Caco-2 (cell line): ENCODE measurements at regions not wholly inside any gene's neighbourhood (a gene's known extent, or its start where the extent isn't known, plus 50 kb on each side); places are given as distances from the start of the nearest gene placed in this dataset.
"Not testable (repeated sequence)": the region's sequence is repeated elsewhere in the genome, so short reads cannot be mapped to it uniquely, and the experiment has no call there.

Source experiments
- BruUV-seq: library from RNA; stranded (reverse); fragments of 400-500 nt; replicated peaks from 2 replicates; lab custom pipeline; 2021; lab: Mats Ljungman, UMichigan
- CTCF ChIA-PET: fragments of 300-600 bp; sonication (Branson Sonifier 250); formaldehyde crosslinking; loops from one replicate; lab custom pipeline; 2022; ENCODE audit warnings: antibody characterized with exemption; lab: Charles Lee
- POLR2A ChIA-PET: fragments of 300-600 bp; sonication (Branson Sonifier 250); formaldehyde crosslinking; loops from one replicate; lab custom pipeline; 2022; ENCODE audit warnings: antibody characterized with exemption; lab: Charles Lee
- DNase-seq, 2 experiments: peaks; one replicate each; pipeline versions ENCODE4 v3.0.0 to v3.0.0-alpha.2; 2020 to 2022
- H3K27me3 ChIP-seq: replicated peaks from 2 replicates; pipeline ENCODE4 v1.6.0; 2011; ENCODE audit warnings: low read length; ENCODE audit not compliant: control insufficient read depth, insufficient read depth
- H3K36me3 ChIP-seq: 2 replicates; pipeline ENCODE4 v1.5.1; 2011; ENCODE audit warnings: low read length; ENCODE audit not compliant: control insufficient read depth, insufficient read depth
- H3K4me1 ChIP-seq: fragments of 250-450 bp; sonication (Bioruptor Pico); 2 replicates; pipeline ENCODE4 v1.5.1; 2020; ENCODE audit warnings: mild to moderate bottlenecking
- H3K4me3 ChIP-seq: 2 replicates; pipeline ENCODE4 v1.5.1; 2011; ENCODE audit warnings: low read depth, mild to moderate bottlenecking, control low read depth, low read length
- H3K9me3 ChIP-seq: fragments of 250-450 bp; sonication (Bioruptor Pico); 2 replicates; pipeline ENCODE4 v1.5.1; 2020; ENCODE audit warnings: mild to moderate bottlenecking, moderate library complexity
- H3K27ac Mint-ChIP-seq: one replicate; pipeline ENCODE4 v1.8.0; 2022; ENCODE audit warnings: mixed read lengths; ENCODE audit not compliant: unreplicated experiment
- H3K27me3 Mint-ChIP-seq: one replicate; pipeline ENCODE4 v1.8.0; 2022; ENCODE audit warnings: mixed read lengths; ENCODE audit not compliant: insufficient read depth, unreplicated experiment
- H3K36me3 Mint-ChIP-seq: one replicate; pipeline ENCODE4 v1.8.0; 2022; ENCODE audit warnings: mild to moderate bottlenecking, mixed read lengths; ENCODE audit not compliant: insufficient read depth, unreplicated experiment
- H3K4me1 Mint-ChIP-seq: one replicate; pipeline ENCODE4 v1.8.0; 2022; ENCODE audit warnings: low read depth, mixed read lengths; ENCODE audit not compliant: unreplicated experiment
- H3K4me3 Mint-ChIP-seq: one replicate; pipeline ENCODE4 v1.8.0; 2022; ENCODE audit warnings: mild to moderate bottlenecking, moderate library complexity, mixed read lengths; ENCODE audit not compliant: unreplicated experiment
- H3K9me3 Mint-ChIP-seq: one replicate; pipeline ENCODE4 v1.8.0; 2022; ENCODE audit warnings: mixed read lengths; ENCODE audit not compliant: unreplicated experiment
- intact Hi-C: fragments of 100-400 bp; cut with micrococcal nuclease; formaldehyde crosslinking; loops from one replicate; pipeline ENCODE4 v1.10.0; 2022; ENCODE audit not compliant: unreplicated experiment
- TF ChIP-seq, protein P1 (sequence below), 2 experiments: fragments of 200-600 bp in 1 of 2; IDR thresholded peaks; 1 replicate in 1 of 2; 2 replicates in 1 of 2; pipeline versions ENCODE4 v1.5.1 to v1.8.0; 2011 to 2022; ENCODE audit warnings: antibody characterized with exemption in 1 of 2, control low read depth in 1 of 2, inconsistent platforms in 1 of 2, low read depth in 1 of 2, low read length in 1 of 2, mild to moderate bottlenecking in 1 of 2, moderate library complexity in 1 of 2; ENCODE audit not compliant: insufficient read depth in 1 of 2, severe bottlenecking in 1 of 2, unreplicated experiment in 1 of 2

DNA sequence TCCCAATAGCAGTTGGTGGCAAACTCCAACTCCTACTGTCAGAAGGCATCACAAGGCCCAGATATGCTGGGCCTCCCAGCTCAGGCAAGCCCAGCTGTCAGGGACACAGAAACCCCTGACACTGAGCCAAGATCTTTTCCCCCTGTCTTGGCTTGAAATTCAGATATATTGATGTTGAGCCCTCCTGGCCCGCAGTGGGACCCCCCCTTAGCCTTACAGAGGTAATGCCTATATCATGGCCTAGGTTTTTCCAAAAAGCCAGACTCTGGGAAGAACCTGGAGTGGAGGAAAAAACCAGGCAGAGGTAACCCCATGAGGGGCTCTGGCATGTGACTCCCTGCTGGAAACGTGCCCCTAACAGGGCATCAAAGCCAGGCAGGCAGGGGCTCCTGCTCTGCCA, 129.2 kb downstream of the POTEG start:
- CTCF ChIA-PET, H3K27me3 Mint-ChIP-seq, POLR2A ChIA-PET, H3K27ac Mint-ChIP-seq, H3K4me1 ChIP-seq, H3K4me1 Mint-ChIP-seq, H3K4me3 Mint-ChIP-seq, H3K36me3 Mint-ChIP-seq, H3K9me3 ChIP-seq, DNase-seq, H3K9me3 Mint-ChIP-seq, H3K27me3 ChIP-seq, H3K36me3 ChIP-seq, intact Hi-C loops, H3K4me3 ChIP-seq, BruUV-seq: not testable (repeated sequence)

DNA sequence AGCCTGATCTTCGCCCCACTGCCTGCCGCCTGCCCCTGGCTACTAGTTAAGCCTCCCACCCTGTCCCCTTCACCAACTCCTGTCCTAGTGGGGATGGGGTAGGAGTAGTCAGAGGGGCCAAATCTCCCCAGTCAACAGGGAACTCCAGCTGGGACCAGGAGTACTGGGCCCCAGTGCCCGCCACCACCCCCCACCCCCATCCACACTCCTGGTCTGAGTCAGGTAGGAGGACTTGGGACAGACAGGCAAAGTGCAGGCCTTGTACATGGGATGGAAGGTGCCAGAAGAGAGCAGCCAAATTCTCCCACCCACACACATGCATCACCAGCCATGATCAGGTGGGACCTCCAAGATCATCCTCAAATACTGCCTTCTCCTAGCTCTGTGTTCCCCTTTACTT, 128.4 kb downstream of the POTEG start:
- intact Hi-C loops, CTCF ChIA-PET, H3K4me3 Mint-ChIP-seq: not testable (repeated sequence)

DNA sequence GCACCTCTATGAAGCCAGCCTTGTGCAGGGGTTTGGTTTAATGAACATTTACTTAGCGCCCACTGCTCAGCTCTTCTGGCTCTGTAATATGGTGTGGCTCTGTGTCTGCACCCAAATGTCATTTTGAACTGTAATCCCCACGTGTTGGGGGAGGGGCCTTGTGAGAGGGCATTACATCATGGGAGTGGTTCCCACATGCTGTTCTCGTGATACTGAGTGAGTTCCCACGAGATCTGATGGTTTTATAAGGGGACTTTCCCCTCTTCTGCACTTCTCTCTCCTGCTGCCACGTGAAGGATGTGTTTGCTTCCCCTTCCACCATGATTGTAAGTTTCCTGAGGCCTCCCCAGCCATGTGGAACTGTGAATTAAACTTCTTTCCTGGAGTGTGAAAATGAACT, 127.7 kb downstream of the POTEG start:
- H3K27ac Mint-ChIP-seq, H3K36me3 ChIP-seq, H3K4me1 ChIP-seq, H3K9me3 Mint-ChIP-seq, POLR2A ChIA-PET, H3K36me3 Mint-ChIP-seq, H3K27me3 Mint-ChIP-seq, DNase-seq, H3K27me3 ChIP-seq, intact Hi-C loops, H3K9me3 ChIP-seq, H3K4me3 ChIP-seq, H3K4me1 Mint-ChIP-seq, H3K4me3 Mint-ChIP-seq, CTCF ChIA-PET: not testable (repeated sequence)
- BruUV-seq: TSS peak; percentile 40

More for the DNA sequence above, 128.4 kb downstream of the POTEG start:
- DNase-seq, H3K4me3 ChIP-seq, H3K9me3 Mint-ChIP-seq, H3K36me3 Mint-ChIP-seq, H3K27ac Mint-ChIP-seq, BruUV-seq, H3K36me3 ChIP-seq, H3K9me3 ChIP-seq, POLR2A ChIA-PET, H3K27me3 ChIP-seq, H3K27me3 Mint-ChIP-seq, H3K4me1 ChIP-seq, H3K4me1 Mint-ChIP-seq: not testable (repeated sequence)

DNA sequence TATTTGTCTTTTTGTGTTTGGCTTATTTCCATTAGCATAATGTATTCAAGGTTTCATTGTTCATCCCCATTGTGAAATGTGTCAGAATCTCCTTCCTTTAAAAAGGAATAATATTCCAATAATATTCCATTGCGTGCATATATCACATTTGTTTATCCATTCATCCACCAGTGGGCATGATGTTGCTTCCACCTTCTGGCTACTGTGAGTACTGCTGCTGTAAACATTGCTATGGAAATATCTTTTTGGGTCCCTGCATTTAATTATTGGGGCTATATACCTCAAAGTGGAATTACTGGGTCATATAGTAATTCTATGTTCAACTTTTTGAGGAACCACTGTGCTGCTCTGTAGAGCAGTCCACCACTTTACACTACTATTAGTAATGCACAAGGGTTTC, 123.1 kb downstream of the POTEG start:
- H3K9me3 Mint-ChIP-seq, H3K36me3 ChIP-seq, H3K27me3 Mint-ChIP-seq, CTCF ChIA-PET, H3K27me3 ChIP-seq, H3K27ac Mint-ChIP-seq, H3K4me1 Mint-ChIP-seq, H3K36me3 Mint-ChIP-seq, H3K9me3 ChIP-seq, H3K4me3 ChIP-seq, DNase-seq, POLR2A ChIA-PET, H3K4me3 Mint-ChIP-seq, H3K4me1 ChIP-seq, BruUV-seq, intact Hi-C loops: not testable (repeated sequence)
- TF ChIP-seq, protein P1, sequence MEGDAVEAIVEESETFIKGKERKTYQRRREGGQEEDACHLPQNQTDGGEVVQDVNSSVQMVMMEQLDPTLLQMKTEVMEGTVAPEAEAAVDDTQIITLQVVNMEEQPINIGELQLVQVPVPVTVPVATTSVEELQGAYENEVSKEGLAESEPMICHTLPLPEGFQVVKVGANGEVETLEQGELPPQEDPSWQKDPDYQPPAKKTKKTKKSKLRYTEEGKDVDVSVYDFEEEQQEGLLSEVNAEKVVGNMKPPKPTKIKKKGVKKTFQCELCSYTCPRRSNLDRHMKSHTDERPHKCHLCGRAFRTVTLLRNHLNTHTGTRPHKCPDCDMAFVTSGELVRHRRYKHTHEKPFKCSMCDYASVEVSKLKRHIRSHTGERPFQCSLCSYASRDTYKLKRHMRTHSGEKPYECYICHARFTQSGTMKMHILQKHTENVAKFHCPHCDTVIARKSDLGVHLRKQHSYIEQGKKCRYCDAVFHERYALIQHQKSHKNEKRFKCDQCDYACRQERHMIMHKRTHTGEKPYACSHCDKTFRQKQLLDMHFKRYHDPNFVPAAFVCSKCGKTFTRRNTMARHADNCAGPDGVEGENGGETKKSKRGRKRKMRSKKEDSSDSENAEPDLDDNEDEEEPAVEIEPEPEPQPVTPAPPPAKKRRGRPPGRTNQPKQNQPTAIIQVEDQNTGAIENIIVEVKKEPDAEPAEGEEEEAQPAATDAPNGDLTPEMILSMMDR (IDR thresholded peaks at IDR 0.05; ENCODE audit: insufficient read depth in 1 of 2, low read depth in 1 of 2, low read length in 1 of 2, severe bottlenecking in 1 of 2, unreplicated experiment in 1 of 2): peak in 1 of 2 experiments; percentile 12

DNA sequence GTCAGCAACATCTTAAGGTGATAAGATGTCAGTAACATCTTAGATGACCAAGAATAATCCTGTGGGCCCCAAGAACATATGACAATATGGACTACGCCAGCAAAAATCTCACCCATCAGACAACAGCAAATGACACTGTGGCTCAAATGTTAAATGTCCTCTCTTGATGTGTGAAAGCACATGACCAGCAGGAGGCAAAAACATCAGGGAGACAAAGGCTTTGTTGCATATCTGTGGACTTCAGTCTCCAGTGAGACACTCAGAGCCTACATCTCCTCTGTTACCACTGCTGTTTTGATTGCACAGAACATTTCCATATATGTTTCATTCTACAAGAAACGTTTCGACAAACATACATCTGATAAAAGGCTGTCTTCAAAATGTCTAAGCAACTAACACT, 103.5 kb downstream of the POTEG start:
- H3K36me3 ChIP-seq, DNase-seq, H3K9me3 Mint-ChIP-seq, H3K27me3 Mint-ChIP-seq, H3K9me3 ChIP-seq, H3K4me1 ChIP-seq, CTCF ChIA-PET, BruUV-seq, H3K4me3 Mint-ChIP-seq, H3K36me3 Mint-ChIP-seq, H3K4me1 Mint-ChIP-seq, POLR2A ChIA-PET, H3K27ac Mint-ChIP-seq, H3K4me3 ChIP-seq, intact Hi-C loops, H3K27me3 ChIP-seq: not testable (repeated sequence)

DNA sequence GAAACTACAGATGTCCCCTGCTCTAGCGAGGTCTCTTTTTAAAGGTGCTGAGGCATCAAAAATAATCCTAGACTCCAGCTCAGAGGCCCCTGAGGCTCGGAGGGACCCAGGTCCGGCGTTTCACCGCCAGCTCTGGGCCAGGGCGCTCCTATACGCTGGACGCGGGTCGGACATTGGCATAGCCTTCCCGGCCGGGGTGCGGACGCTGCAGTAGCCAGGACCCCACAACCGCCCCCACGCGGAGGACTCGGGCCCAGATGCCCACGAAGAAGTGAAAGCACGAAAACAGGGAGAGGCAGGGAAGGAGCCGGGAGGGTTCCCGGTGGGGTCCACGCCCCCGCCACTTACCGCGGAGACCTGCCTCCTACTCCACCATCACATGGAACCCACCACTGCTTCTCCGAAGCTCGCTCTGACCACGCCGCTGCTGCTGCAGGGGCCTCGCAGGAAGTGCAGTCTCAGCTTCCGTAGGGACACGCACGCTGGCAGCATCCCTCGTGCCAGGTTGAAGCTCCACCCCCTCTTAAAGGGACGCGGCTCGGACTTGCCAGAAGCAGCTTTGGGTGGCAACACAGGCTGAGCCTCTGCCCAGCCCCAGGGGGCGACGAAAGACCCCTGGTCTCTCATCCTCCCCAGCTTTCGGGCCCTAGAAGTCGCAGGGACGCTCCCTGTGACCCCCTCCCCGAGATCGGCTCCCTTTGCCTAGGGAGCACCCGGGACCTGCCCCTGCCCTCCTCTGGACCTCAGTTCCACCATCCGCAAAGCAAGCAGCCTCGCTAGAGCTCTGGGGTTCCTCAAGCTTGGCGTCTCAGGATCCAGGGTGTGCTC, 96.7 kb downstream of the POTEG start:
- H3K27me3 Mint-ChIP-seq, H3K4me1 ChIP-seq, BruUV-seq, POLR2A ChIA-PET, H3K36me3 ChIP-seq, H3K27me3 ChIP-seq, H3K4me3 Mint-ChIP-seq, H3K36me3 Mint-ChIP-seq, H3K27ac Mint-ChIP-seq, CTCF ChIA-PET, H3K9me3 Mint-ChIP-seq, H3K9me3 ChIP-seq, H3K4me3 ChIP-seq, intact Hi-C loops, DNase-seq, H3K4me1 Mint-ChIP-seq: not testable (repeated sequence)
